Kidney epithelial cell (primary cell): ENCODE measurements at regions not wholly inside any gene's neighbourhood (a gene's known extent, or its start where the extent isn't known, plus 50 kb on each side); places are given as distances from the start of the nearest gene placed in this dataset.

Experiments used
- DNase-seq: peaks from one replicate; pipeline ENCODE4 v3.0.0-alpha.2; 2010; ENCODE audit warnings: low read depth
- H3K27me3 ChIP-seq: 2 replicates; pipeline ENCODE4 v1.6.0; 2011; ENCODE audit warnings: low read length; ENCODE audit not compliant: control insufficient read depth, insufficient read depth
- H3K36me3 ChIP-seq: 2 replicates; pipeline ENCODE4 v1.5.1; 2011; ENCODE audit warnings: low read length; ENCODE audit not compliant: control insufficient read depth, insufficient read depth
- H3K4me3 ChIP-seq: 2 replicates; pipeline ENCODE4 v1.5.1; 2011; ENCODE audit warnings: low read depth, mild to moderate bottlenecking, control low read depth, low read length
- TF ChIP-seq, protein P1 (sequence below): IDR thresholded peaks from 2 replicates; pipeline ENCODE4 v1.5.1; 2011; ENCODE audit warnings: mild to moderate bottlenecking, moderate library complexity, low read length, control low read depth, inconsistent platforms; ENCODE audit not compliant: insufficient read depth, poor library complexity, severe bottlenecking

DNA sequence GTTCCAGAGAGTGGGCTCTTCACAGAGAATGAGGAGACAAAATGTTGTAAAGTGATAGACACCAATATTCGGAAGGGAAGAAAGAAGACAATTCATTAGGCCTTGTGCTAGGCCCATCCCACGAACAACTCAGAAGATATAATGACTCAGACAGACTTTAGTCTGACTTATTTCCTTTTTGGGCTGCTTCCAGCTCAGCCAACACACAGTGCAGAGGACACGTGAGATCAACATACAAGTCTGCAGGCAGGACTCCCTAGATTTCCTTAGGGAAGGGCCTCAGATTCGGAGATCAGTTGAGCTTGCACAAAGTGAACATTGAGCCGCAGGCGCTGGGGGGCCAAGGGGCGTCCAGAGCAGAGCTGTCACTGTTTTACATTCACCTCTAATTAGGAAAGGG is 290.7 kb upstream of the TENM3 start:
- no peak overlapping the region for H3K4me3 ChIP-seq
- peak; percentile 86 for DNase-seq
- no peaks in the 10 kb centered on the region for H3K27me3 ChIP-seq
- H3K36me3 ChIP-seq: no peaks in the 10 kb centered on the region
- TF ChIP-seq, protein P1, sequence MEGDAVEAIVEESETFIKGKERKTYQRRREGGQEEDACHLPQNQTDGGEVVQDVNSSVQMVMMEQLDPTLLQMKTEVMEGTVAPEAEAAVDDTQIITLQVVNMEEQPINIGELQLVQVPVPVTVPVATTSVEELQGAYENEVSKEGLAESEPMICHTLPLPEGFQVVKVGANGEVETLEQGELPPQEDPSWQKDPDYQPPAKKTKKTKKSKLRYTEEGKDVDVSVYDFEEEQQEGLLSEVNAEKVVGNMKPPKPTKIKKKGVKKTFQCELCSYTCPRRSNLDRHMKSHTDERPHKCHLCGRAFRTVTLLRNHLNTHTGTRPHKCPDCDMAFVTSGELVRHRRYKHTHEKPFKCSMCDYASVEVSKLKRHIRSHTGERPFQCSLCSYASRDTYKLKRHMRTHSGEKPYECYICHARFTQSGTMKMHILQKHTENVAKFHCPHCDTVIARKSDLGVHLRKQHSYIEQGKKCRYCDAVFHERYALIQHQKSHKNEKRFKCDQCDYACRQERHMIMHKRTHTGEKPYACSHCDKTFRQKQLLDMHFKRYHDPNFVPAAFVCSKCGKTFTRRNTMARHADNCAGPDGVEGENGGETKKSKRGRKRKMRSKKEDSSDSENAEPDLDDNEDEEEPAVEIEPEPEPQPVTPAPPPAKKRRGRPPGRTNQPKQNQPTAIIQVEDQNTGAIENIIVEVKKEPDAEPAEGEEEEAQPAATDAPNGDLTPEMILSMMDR: no peak

GRCh38 chr4:181956512-181956911 is 286.7 kb upstream of the TENM3 start:
- TF ChIP-seq, protein P1: no peak
- H3K36me3 ChIP-seq: no peaks in the 10 kb centered on the region
- H3K27me3 ChIP-seq: no peaks in the 10 kb centered on the region
- DNase-seq: no peak
- H3K4me3 ChIP-seq: no peak overlapping the region

DNA sequence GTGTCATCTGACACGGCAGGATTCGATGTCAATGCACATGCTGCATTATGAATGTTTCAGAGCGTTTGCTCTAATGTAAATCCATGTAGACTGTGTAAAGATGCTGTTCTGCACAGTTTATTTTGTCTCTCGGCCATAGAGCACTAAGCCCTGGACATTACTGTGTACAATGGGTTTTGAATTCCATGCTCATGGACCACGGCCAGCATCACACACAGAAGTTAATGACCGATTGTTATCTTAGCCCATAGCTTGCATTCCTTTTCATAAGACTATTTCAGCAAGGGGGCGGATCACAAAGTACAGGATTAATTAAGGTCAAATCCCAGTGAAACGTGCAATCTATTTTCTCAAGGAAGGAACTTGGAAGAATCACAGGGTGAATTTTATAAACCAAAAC is 286.1 kb upstream of the TENM3 start:
- TF ChIP-seq, protein P1: no peak
- Histone ChIP-seq H3K27me3 (no peaks in the 10 kb centered on the region), H3K36me3 (no peaks in the 10 kb centered on the region), H3K4me3 (no peak overlapping the region)
- peak; percentile 88 for DNase-seq

DNA sequence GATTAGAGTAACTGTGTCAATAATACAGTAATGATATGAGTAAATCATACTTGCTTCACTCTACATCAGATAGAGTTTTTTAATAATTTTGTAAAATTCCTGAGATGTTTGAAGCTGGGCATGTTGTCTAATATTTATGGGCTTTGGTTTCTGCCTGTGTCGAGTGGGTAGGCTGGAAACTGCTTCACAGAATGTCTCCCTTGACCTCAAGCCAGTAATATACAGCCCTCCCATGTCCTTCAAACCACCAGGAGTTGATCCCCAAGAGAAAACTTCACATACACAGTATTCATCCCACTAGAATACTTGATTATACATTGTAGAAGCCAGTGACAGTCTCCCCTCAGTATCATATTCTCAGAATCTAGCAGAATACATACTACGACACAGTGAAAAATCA is 284.8 kb upstream of the TENM3 start:
- Histone ChIP-seq H3K27me3 (no peaks in the 10 kb centered on the region), H3K4me3 (no peak overlapping the region), H3K36me3 (no peaks in the 10 kb centered on the region)
- DNase-seq: no peak
- TF ChIP-seq, protein P1: no peak

GRCh38 chr4:181959121-181959520 is 284.1 kb upstream of the TENM3 start:
- Histone ChIP-seq H3K4me3 (no peak overlapping the region), H3K27me3 (no peaks in the 10 kb centered on the region), H3K36me3 (no peaks in the 10 kb centered on the region)
- DNase-seq: peak; percentile 88
- TF ChIP-seq, protein P1: no peak

- Histone ChIP-seq H3K27me3 (no peaks in the 10 kb centered on the region), H3K36me3 (no peaks in the 10 kb centered on the region), H3K4me3 (no peak overlapping the region)
- TF ChIP-seq, protein P1: no peak
- no peak for DNase-seq
Observed at GRCh38 chr4:181960384-181960783, 282.8 kb upstream of the TENM3 start.
